ENCODE measurements at regions not wholly inside any gene's neighbourhood (a gene's known extent, or its start where the extent isn't known, plus 50 kb on each side); places are given as distances from the start of the nearest gene placed in this dataset.
"Not testable (repeated sequence)": the region's sequence is repeated elsewhere in the genome, so short reads cannot be mapped to it uniquely, and the experiment has no call there.

DNA sequence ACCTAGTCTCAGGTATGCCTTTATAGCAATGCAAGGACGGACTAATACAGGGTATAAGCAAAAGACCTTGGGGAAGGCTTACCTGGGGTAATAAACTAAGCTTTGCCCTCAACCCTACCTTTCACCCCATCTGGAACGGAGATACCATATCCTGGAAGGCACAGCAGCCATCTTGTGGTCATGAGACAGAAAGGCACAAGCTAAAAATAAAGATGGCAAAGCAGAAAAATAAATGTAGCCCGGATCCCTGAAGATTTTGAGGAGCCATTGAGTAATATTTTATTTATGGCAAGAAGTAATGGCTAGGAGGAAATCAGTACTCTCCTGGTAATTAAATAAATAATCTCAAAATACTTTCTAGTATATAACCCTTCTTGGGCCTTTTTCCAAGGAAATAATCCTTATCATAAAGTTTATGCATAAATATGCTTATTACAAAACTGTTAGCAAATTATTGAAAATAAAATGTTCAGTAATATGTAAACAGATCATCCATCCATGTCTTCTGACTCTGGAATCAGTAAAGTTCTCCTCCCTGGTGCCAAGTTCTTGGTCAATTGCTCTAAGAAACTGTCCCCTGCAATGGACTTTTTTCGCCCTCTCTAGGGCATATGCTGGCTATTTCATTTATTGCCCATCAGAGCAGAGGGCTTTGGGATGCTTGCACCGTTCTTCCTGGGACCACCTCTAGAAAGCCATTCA, 198.7 kb downstream of the SPP2 start:
- no peak for DNase-seq (ENCODE audit: low read depth, low spot score)

DNA sequence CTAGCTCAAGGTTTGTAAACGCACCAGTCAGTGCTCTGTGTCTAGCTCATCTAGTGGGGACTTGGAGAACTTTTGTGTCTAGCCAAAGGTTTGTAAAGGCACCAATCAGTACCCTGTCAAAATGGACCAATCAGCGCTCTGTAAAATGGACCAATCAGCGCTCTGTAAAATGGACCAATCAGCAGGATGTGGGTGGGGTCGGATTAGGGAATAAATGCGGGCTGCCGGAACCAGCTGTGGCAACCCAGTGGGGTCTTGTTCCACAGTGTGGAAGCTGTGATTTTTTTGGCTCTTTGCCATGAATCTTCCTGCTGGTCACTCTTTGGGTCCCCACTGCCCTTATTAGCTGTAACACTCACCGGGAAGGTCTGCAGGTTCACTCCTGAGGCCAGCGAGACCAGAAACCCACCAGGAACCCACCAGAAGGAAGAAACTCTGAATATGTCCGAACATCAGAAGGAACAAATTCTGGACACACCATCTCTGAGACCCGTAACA, 197.8 kb downstream of the SPP2 start:
- DNase-seq (ENCODE audit: low read depth, low spot score): not testable (repeated sequence)

DNA sequence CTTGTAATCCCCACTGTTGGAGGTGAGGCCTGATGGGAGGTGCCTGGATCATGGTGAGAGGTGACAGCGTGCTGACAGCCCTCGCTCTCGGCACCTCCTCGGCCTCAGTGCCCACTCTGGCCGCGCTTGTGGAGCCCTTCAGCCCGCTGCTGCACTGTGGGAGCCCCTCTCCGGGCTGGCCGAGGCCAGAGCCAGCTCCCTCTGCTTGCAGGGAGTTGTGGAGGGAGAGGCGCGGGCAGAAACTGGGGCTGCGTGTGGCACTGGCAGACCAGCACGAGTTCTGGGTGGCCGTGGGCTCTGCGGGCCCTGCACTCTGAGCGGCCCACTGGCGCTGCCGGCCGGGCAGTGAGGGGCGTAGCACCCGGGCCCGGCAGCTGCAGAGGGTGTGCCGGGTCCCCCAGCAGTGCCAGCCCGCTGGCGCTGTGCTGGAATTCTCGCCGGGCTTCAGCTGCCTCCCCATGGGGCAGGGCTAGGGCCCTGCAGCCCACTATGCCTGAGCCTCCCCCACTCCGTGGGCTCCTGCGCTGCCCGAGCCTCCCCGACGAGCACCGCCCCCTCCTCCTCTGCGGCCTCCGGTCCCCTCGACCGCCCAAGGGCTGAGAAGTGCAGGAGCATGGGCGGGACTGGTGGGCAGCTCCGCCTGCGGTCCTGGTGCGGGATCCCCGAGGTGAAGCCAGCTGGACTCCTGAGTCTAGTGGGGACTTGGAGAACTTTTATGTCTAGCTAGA, 197.1 kb downstream of the SPP2 start:
- no peak for DNase-seq (ENCODE audit: low read depth, low spot score)

DNA sequence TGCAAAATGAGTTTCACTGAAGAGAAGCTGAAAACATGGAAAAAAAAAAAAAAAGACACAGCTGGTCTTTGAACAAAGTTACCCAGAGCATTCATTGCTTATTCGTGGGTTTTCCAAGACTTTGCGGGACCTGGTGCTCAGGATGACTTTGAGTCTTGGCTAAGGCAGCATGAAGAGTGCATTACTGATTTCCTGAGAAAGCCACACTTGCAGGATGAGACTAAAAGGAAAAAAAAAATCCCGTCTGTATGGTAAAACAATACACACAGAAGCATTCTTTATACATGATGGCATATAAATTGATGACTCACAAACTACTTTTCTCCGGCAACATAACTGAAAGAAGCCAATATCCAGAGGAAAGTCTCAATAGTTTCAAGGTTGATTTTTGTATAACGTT, 195.4 kb downstream of the SPP2 start:
- DNase-seq (ENCODE audit: low read depth, low spot score): peak; percentile 81

DNA sequence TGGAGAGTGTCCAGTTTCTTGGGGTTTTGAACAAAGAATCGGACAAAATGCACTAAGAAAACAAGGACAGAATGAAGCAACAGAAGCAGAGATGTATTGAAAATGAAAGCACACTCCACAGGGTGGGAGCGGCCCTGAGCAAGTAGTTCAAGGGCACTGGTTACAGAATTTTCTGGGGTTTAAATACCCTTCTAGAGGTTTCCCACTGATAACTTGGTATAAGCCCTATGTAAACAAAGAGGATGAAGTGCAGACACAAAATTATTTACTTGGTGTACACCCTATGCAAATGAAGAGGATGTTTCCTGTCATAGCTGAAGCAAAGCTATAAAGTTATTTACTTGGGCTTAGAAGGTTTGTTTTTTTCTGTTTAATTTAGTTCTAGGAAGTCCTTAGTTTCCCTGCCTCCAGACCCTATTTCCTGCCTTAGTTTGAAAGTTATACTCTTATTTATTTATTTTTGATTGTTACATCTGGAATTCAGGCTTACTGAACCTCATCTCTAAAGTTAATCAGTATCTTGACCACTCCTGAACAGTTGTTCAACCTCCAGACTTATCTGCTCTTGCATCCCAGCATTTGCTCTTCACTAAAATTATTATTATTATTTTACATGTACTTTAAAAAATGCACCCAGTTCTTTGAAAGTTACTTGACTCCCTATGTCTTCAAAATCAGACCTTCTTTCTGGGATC, 193.5 kb downstream of the SPP2 start:
- DNase-seq (ENCODE audit: low read depth, low spot score): peak; percentile 58

DNA sequence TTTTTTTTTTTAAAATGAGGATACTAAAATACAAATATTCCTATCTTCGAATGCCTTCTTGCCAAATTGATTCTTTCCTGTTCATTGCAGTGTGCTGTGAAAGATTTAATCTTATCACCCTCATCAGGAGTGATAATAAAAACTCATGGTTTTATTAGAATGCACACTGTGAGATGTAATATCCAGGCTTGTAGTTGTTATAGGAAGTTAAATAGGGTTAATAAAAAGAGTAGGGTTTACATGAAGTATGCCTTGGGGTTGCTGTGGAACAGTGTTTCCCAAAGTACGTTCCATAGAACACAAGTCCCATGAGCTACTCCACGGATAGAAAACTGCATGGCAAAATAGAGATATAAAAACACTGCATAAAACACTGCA, 191.9 kb downstream of the SPP2 start:
- DNase-seq (ENCODE audit: low read depth, low spot score): no peak

DNA sequence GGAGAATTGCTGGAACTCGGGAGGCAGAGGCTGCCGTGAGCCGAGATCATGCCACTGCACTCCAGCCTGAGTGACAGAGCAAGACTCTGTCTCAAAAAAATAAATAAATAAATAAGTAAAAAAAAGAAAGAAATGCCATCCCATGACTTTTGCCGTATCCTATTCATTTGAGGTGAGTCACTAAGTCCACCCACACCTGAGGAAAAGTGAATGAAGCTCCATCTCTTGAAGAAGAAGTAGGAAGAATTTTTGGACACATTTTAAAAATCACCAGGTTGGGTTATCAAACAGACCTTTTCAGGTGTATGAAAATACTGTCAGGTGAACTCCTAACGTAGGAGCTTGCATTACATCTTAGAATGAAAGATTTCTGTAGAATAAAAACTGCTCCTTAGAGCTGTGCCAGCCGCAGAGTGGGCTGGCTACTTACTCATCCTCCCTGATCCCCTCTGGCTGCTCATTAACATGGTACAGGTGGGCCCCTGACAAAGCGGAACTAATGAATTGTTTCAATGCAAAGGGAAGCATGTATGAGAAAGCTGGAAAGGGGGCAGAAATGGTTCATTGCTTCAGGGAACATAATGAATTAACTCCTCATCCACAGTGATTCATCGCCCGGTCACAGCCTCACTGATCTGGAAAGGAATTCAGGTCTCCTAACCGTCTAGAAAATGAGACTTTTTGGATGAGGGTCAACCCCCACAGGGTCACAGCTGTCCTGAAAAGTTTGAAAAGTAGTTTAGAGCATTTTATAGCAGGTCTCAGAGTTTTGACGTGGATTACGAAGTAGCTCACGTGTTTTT, 191.4 kb downstream of the SPP2 start:
- peak; percentile 88 for DNase-seq (ENCODE audit: low read depth, low spot score)

DNA sequence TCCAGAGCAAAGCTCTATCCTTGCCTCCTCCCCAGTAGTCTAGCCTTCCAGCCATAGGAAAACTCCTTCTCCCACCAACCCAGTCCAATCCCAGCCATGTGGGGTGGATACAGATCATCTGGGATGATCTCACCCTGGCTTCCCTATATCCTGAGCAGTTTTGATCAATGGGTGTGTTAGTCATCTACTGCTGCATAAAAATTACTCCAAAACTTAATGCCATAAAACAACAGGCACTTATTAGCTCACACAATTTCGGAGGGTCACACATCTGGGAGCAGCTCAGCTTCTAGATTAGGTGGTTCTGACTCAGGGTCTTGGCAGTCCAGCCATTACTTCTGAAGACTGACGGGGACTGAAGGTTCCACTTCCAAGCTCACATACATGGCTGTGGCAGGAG, 190.4 kb downstream of the SPP2 start:
- DNase-seq (ENCODE audit: low read depth, low spot score): peak; percentile 51

DNA sequence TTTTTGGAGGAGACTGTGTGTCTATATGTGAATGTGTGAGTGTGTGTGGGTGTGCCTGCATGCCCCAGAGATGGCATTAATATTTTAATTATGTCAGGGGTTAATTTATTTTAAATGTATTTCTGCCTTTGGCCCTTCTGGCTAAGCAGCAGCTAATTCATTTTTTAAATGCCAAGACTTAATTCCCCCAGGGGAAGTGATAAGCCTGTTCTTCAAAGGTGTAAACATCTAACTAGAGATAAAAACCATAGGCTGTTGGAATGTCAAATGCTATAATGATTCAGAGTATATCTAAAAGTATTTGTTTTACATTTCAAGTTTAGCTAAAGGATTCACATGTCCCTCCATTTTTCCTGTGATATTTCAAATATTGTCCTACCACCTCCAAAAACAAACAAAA, 184.7 kb downstream of the SPP2 start:
- DNase-seq (ENCODE audit: low read depth, low spot score): no peak

DNA sequence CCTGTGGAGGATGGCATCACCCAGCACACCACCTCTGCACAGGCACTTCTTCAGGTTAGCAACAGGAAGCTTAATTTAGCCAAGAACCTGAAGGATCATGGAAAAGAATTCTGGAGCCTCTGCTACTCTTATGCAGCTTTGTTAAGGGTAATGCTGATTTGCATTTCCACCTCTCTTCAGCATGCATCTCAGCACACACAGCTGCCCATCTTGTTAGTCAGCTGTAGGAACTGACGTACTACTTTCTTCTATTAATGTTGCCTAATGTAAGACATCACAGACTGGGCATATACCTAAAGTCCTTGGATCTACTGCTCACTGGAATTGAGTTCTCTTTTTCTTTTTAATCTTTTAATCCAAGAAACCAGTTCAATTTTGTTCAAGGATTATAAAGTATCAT, 181.0 kb downstream of the SPP2 start:
- peak; percentile 35 for DNase-seq (ENCODE audit: low read depth, low spot score)

DNA sequence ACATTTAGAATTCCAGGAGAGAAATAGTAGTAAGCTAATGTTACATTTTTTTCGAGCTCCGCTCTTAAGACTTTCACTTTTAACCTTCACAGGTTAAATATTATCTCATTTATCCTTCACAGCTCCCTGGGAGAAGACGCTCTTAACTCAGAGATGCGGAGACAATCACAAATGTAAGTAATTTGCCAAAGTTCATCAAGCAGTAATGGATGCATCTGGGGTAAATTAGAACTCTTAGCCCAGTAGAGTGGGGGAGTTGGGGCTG, 168.5 kb downstream of the SPP2 start:
- no peak for DNase-seq (ENCODE audit: low read depth, low spot score)

DNA sequence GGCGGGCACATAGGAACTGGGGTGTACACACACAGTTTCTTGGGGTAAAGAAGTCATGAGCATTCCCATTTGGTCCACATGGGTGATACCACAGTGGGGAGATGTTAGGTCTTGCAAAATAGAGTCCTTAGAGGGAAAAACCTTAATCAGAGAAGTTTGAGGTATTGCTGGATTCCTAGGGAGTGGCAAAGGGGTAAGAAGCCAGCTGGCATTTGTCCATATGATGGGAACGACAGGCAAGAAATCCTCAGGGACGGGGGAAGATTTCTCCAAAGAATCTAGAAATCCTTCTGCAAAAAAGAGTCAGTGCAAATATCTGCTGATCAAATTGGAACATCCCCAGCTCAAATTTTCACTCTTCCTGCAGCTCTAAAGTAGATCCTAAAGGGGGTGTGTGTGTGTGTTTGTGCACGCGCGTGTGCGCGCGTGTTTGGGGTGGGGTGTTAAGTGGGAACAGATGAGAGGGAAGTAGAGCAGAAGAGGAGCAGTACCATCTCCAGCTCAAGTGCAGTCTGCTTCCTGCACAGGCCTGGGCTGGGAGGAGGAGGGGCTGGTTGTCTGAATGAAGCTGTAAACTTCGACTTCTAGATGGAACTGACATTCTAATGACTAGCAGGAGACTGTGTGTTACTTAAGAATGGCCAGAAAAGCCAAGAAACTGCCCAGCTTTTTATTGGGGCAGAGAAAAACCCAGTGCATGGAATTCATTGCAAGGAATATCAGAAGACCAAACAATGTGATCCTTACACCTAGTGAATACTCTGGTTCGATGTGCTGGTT, 168.0 kb downstream of the SPP2 start:
- no peak for DNase-seq (ENCODE audit: low read depth, low spot score)

DNA sequence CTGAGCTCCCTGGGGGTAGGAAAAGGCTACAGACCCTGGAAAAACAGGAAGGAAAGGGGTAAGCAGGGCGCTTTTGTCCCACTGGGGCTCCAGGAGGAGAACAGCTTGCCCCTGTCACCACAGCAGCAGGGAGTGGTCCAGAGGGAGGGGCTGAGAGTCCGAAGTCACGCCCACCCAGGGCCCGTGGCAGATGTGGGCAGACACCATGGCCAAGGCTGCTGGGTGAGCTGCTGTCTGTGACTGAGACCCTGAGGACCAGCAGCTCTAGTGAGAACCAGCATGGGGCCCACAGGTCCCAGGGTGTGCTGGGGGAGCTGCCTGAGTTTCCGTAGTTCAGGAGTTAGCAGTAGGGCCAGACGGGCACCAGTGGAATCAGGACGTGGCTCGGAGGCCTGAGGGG, 162.0 kb downstream of the SPP2 start:
- DNase-seq (ENCODE audit: low read depth, low spot score): no peak

DNA sequence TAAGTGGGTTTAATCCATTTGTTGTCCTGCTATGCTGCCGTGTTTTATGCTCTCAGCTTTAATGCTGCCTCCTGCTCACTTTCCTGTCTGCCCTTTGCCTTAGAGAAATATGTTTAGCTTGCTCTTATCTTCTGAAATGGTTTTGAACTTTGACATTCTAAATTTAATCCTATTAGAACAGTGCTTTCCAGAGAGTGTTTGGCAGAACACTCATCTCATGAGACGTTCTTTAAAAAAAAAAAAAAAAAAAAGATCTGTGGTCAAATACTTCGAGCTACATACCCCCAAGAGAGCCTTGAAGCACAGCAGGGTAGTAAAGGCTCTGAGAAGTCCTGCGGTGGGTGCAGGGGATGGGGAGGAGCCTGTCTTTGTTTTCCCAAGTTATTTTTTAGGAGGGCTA, 161.3 kb downstream of the SPP2 start:
- peak; percentile 7 for DNase-seq (ENCODE audit: low read depth, low spot score)

DNA sequence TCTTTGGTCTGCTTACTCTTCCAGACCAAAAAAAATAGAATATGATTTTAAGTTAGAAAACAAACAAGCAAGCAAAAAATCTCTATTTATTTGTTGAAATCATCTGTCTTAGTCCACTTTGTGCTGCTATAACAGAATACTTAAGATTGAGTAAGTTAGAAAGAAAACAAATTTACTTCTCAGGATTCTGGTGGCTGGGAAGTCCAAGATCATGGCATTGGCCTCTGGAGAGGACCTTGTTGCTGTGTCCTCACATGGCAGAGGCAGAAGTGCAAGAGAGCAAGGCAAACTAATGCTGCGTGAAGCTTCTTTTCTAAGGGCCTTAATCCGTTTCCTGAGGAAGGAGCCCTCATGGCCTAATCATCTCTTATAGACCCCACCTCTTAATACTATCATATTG, 156.2 kb downstream of the SPP2 start:
- DNase-seq (ENCODE audit: low read depth, low spot score): no peak

DNA sequence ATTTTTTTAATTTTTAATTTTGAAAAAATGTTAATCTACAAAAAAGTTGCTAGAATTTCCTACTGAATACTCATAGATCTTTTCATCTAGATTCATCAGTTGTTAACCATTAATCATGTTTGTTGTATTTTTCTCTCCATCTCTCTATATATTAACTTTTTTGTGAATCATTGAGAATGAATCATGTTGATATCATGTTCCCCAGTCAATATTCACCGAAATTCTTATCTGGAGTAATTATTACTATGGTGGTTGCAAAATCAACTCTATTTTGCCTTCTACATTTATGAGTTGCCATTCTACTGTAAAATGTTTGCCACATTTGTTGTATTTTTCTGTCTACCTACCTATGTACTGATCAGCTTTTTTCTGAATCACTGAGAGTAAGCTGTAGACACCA, 154.0 kb downstream of the SPP2 start:
- no peak for DNase-seq (ENCODE audit: low read depth, low spot score)

DNA sequence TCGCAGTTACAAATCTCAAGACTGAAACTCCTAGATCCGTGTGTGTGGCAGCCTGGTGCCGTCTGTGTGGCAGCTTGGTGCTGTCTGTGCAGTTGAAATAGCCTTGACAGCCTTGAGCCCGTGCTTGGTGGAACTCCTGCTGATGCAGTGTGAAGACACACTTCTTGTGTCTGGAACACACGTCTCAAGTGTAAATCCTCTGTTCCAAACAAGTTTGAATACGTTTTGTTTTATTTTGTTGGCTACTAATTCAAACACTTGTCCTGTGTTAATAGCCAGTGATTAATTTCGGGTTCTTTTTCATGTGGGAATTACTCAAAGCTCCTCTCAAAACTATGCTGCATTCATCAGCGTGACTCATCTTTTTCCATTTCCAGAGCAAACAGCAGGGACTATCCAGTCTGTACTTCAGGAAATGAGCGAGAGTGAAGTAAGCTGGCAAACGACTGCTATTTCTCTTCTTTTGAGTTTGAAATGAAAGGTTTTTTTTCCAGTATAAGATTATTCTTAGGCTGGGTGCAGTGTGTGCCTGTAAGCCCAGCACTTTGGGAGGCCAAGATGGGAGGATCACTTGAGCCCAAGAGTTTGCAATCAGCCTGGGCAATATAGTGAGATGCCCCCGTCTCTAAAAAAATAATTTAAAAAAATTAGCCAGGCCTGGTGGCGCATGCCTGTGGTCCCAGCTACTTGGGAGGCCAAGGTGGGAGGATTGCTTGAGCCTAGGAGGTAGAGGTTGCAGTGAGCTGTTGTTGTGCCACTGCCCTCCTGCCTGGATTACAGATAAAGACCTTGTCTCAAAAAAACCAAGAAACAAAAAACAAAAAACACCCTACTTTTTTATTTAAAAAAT, 152.9 kb downstream of the SPP2 start:
- peak; percentile 95 for DNase-seq (ENCODE audit: low read depth, low spot score)

DNA sequence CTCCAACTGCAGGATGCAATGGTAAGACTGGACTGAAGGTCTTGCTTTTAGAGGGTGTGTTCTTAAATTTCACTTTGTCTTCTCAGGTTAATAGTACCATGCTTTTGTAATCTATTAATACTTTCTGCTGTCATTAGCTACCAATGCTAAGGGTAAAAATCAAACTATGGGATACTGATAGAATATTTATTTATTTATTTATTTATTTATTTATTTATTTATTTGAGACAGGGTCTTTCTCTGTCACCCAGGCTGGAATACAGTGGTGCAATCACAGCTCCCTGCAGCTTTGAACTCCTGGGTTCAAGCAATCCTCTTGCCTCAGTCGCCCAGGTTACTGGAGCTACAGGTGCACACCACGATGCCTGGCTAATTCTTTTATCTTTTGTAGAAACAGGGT, 152.1 kb downstream of the SPP2 start:
- DNase-seq (ENCODE audit: low read depth, low spot score): no peak

DNA sequence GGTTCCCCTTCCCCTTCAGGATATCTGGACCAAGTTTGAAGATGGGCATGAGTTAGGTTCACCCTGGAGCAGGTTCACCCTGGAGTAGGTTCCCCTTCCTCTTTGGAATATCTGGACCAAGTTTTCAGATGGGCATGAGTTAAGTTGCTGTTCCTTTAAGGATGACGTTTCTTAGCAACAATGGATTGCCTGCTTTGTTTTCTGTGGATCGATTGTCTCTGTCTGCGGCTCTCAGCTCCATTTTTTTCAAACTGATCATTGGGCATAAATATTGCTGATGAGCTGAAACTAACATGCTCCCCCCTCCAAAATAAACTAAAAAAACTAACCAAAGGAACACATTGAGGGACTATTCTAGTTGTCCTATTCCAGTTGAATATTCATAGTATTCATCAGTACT, 149.5 kb downstream of the SPP2 start:
- DNase-seq (ENCODE audit: low read depth, low spot score): no peak

DNA sequence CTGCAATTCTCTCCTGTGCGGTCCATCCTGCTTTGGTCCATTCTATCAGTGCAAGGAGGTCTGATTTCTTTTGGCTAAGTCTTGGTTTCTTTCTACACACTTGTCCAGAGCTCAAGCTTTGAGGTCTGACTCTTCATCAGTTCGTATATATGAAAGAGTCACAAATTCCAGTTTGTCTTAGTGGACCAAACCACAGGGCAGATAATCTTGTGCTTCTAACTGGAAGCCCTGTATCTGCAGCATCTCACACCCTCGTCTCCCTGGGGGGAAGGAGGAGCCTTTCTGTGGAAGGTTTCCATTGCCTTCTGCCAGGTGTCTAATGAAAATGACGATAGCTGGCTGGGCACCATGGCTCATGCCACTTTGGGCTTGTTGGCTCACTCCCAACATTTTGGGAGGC, 148.5 kb downstream of the SPP2 start:
- DNase-seq (ENCODE audit: low read depth, low spot score): no peak

DNA sequence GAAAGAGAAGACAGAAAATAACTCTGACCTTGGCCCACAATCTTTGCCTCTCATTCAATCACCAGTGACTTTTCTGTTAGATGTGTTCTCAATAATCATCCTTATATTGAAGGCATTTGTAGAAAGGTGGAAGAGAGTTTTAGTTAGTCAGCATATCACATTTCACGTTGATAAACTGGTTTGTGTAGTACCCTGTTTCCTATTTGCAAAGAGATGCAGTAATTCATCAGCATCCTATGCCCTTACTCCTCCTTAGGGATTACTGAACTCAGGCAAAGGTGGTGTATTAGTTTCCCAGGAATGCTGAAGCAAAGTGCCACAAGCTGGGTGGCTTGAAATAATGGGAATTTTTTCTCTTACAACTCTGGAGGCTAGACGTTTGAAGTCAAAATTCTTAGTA, 145.0 kb downstream of the SPP2 start:
- no peak for DNase-seq (ENCODE audit: low read depth, low spot score)
